SK-MEL-5 (cell line): ENCODE measurements at regions not wholly inside any gene's neighbourhood (a gene's known extent, or its start where the extent isn't known, plus 50 kb on each side); places are given as distances from the start of the nearest gene placed in this dataset.

Source experiments
- DNase-seq: peaks from one replicate; pipeline ENCODE4 v3.0.0-alpha.2; 2016; ENCODE audit warnings: low read depth, low spot score
- in situ Hi-C: cut with HindIII; loops from 2 replicates; pipeline ENCODE4 v1.10.0; 2016; ENCODE audit warnings: low sequenced_read_pairs, high pct_unique_total_duplicates, low pct_unique_long_range_greater_than_20kb

- DNase-seq, result no peak
- in situ Hi-C loops, result no loop called here
Measured at GRCh38 chr17:5635949-5636348, 51.6 kb upstream of the NLRP1 start.

GRCh38 chr17:5638596-5638995, 54.3 kb upstream of the NLRP1 start:
- in situ Hi-C loops, result no loop called here
- no peak for DNase-seq

- in situ Hi-C loops, result no loop called here
- DNase-seq, result no peak
Measured at GRCh38 chr17:5640726-5641125, 56.4 kb upstream of the NLRP1 start.

- in situ Hi-C loops, result no loop called here
- DNase-seq, result no peak
Measured at GRCh38 chr17:5642752-5643151, 58.4 kb upstream of the NLRP1 start.

GRCh38 chr17:5644065-5644464, 59.8 kb upstream of the NLRP1 start:
- no peak for DNase-seq

GRCh38 chr17:5651348-5651747, 67.0 kb upstream of the NLRP1 start:
- in situ Hi-C loops, result no loop called here
- no peak for DNase-seq

More at GRCh38 chr17:5644065-5644464, 59.8 kb upstream of the NLRP1 start:
- in situ Hi-C loops, result no loop called here

GRCh38 chr17:5661491-5662125, 77.3 kb upstream of the NLRP1 start:
- no peak for DNase-seq
- in situ Hi-C loops, result no loop called here

- DNase-seq, result no peak
- in situ Hi-C loops, result no loop called here
Measured at GRCh38 chr17:5662409-5663085, 78.2 kb upstream of the NLRP1 start.

- no peak for DNase-seq
- in situ Hi-C loops, result no loop called here
Measured at GRCh38 chr17:5665164-5665563, 80.9 kb upstream of the NLRP1 start.

GRCh38 chr17:5667871-5668270, 83.6 kb upstream of the NLRP1 start:
- in situ Hi-C loops, result no loop called here
- DNase-seq, result peak; percentile 55

- no peak for DNase-seq
- in situ Hi-C loops, result no loop called here
Measured at GRCh38 chr17:5668557-5669138, 84.3 kb upstream of the NLRP1 start.

- in situ Hi-C loops, result no loop called here
- DNase-seq, result no peak
Measured at GRCh38 chr17:5669191-5669590, 84.9 kb upstream of the NLRP1 start.

- DNase-seq, result no peak
- in situ Hi-C loops, result no loop called here
Measured at GRCh38 chr17:5672141-5672540, 87.8 kb upstream of the NLRP1 start.

GRCh38 chr17:5672815-5673430, 88.6 kb upstream of the NLRP1 start:
- in situ Hi-C loops, result no loop called here
- DNase-seq, result no peak

GRCh38 chr17:5675625-5676421, 91.5 kb upstream of the NLRP1 start:
- no peak for DNase-seq
- in situ Hi-C loops, result no loop called here

GRCh38 chr17:5677620-5678019, 93.3 kb upstream of the NLRP1 start:
- no peak for DNase-seq
- in situ Hi-C loops, result no loop called here

- in situ Hi-C loops, result no loop called here
- no peak for DNase-seq
Measured at GRCh38 chr17:5678171-5678570, 93.9 kb upstream of the NLRP1 start.

GRCh38 chr17:5680766-5681165, 96.5 kb upstream of the NLRP1 start:
- no peak for DNase-seq

More at GRCh38 chr17:5680766-5681165, 96.5 kb upstream of the NLRP1 start:
- in situ Hi-C loops, result no loop called here
